Chondrocyte (in vitro differentiated cells): ENCODE measurements at regions not wholly inside any gene's neighbourhood (a gene's known extent, or its start where the extent isn't known, plus 50 kb on each side); places are given as distances from the start of the nearest gene placed in this dataset.

ENCODE experiments used
- DNase-seq: peaks from one replicate; pipeline ENCODE4 v3.0.0; 2021; ENCODE audit warnings: mixed read lengths, low spot score
- H3K27ac Mint-ChIP-seq: one replicate; pipeline ENCODE4 v1.8.0; 2021; ENCODE audit warnings: mild to moderate bottlenecking, moderate library complexity, mixed read lengths; ENCODE audit not compliant: unreplicated experiment
- H3K27me3 Mint-ChIP-seq: 2 replicates; pipeline ENCODE4 v1.8.0; 2021; ENCODE audit warnings: low read depth, mixed read lengths
- H3K36me3 Mint-ChIP-seq: 2 replicates; pipeline ENCODE4 v1.8.0; 2021; ENCODE audit warnings: low read depth, mixed read lengths
- H3K4me1 Mint-ChIP-seq: 2 replicates; pipeline ENCODE4 v1.8.0; 2021; ENCODE audit warnings: low read depth, mild to moderate bottlenecking, mixed read lengths
- H3K4me3 Mint-ChIP-seq: one replicate; pipeline ENCODE4 v1.8.0; 2021; ENCODE audit warnings: mild to moderate bottlenecking, moderate library complexity, mixed read lengths; ENCODE audit not compliant: unreplicated experiment
- H3K9me3 Mint-ChIP-seq: 2 replicates; pipeline ENCODE4 v1.8.0; 2021; ENCODE audit warnings: low read depth, mixed read lengths
- CTCF ChIP-seq: fragments of 200-600 bp; sonication (generic); IDR thresholded peaks from 2 replicates; pipeline ENCODE4 v1.5.0; 2021; ENCODE audit warnings: antibody characterized with exemption, mild to moderate bottlenecking, moderate library complexity

- no peak for DNase-seq
- TF ChIP-seq CTCF = no peak
- Mint-ChIP-seq H3K4me3 (no peak overlapping the region), H3K27me3 (no peaks in the 10 kb centered on the region), H3K27ac (no peak overlapping the region), H3K9me3 (peaks cover 14% of the 10 kb centered on the region), H3K4me1 (peaks cover 6% of the 10 kb centered on the region), H3K36me3 (no peaks in the 10 kb centered on the region)
Observed at GRCh38 chrX:71000139-71000538, 68.0 kb downstream of the SNX12 start.

- H3K4me1 Mint-ChIP-seq = peaks cover 6% of the 10 kb centered on the region
- H3K9me3 Mint-ChIP-seq = peaks cover 24% of the 10 kb centered on the region
- no peak overlapping the region for H3K4me3 Mint-ChIP-seq
- TF ChIP-seq CTCF = peak; percentile 68
- no peaks in the 10 kb centered on the region for H3K27me3 Mint-ChIP-seq
- no peak overlapping the region for H3K27ac Mint-ChIP-seq
- H3K36me3 Mint-ChIP-seq = peaks cover 2% of the 10 kb centered on the region
- no peak for DNase-seq
Observed at GRCh38 chrX:70998411-70999027, 67.6 kb upstream of the SLC7A3 start.

GRCh38 chrX:70995338-70995737 is 64.4 kb upstream of the SLC7A3 start:
- no peaks in the 10 kb centered on the region for H3K27me3 Mint-ChIP-seq
- no peak for DNase-seq
- no peak overlapping the region for H3K27ac Mint-ChIP-seq
- H3K9me3 Mint-ChIP-seq = peaks cover 46% of the 10 kb centered on the region
- no peak for TF ChIP-seq CTCF
- peaks cover 6% of the 10 kb centered on the region for H3K4me1 Mint-ChIP-seq
- peaks cover 5% of the 10 kb centered on the region for H3K36me3 Mint-ChIP-seq
- no peak overlapping the region for H3K4me3 Mint-ChIP-seq

GRCh38 chrX:70988425-70988824 is 57.5 kb upstream of the SLC7A3 start:
- no peak for TF ChIP-seq CTCF
- H3K36me3 Mint-ChIP-seq = peaks cover 4% of the 10 kb centered on the region
- H3K9me3 Mint-ChIP-seq = peaks cover 35% of the 10 kb centered on the region
- no peaks in the 10 kb centered on the region for H3K4me1 Mint-ChIP-seq
- H3K27me3 Mint-ChIP-seq = no peaks in the 10 kb centered on the region
- H3K27ac Mint-ChIP-seq = no peak overlapping the region
- no peak for DNase-seq
- H3K4me3 Mint-ChIP-seq = no peak overlapping the region
